Mucosa of descending colon (tissue), 3 donors: ENCODE measurements at regions not wholly inside any gene's neighbourhood (a gene's known extent, or its start where the extent isn't known, plus 50 kb on each side); places are given as distances from the start of the nearest gene placed in this dataset.

Source experiments
- ATAC-seq: fragments of 200-7000 bp; cut with Tn5 transposase; one replicate; pipeline ENCODE4 v1.9.1; 2020; ENCODE audit warnings: mild to moderate bottlenecking, moderate library complexity
- DNase-seq, 3 donors: peaks; one replicate each; pipeline ENCODE4 v3.0.0-alpha.2; 2020
- H3K36me3 ChIP-seq: fragments of 200-600 bp; one replicate; pipeline ENCODE4 v1.8.0; 2021; ENCODE audit warnings: low read depth, mild to moderate bottlenecking
- H3K4me1 ChIP-seq: fragments of 200-600 bp; one replicate; pipeline ENCODE4 v1.8.0; 2021; ENCODE audit warnings: low read depth, mild to moderate bottlenecking
- H3K4me3 ChIP-seq: fragments of 200-600 bp; one replicate; pipeline ENCODE4 v1.8.0; 2021; ENCODE audit warnings: mild to moderate bottlenecking
- H3K9me3 ChIP-seq: fragments of 200-600 bp; one replicate; pipeline ENCODE4 v1.8.0; 2021; ENCODE audit warnings: mild to moderate bottlenecking
- intact Hi-C, 2 donors: fragments of 100-400 bp; cut with DNase I in 1 of 2; cut with micrococcal nuclease in 1 of 2; formaldehyde crosslinking; loops; one replicate each; pipeline versions ENCODE4 v1.11.0 to v1.11.1; 2022; cut with DNase I, micrococcal nuclease
- TF ChIP-seq, protein P1 (sequence below): fragments of 200-600 bp; IDR thresholded peaks from one replicate; pipeline ENCODE4 v1.8.0; 2022; ENCODE audit warnings: antibody characterized with exemption, mild to moderate bottlenecking
- donor health status: DM: no; HTN: no; CAD: no; lungs with moderate emphysema.
- donor health status: DM: no; HTN: no; CAD: no.
- donor health status: DM: no; HTN: yes; CAD: no.

DNA sequence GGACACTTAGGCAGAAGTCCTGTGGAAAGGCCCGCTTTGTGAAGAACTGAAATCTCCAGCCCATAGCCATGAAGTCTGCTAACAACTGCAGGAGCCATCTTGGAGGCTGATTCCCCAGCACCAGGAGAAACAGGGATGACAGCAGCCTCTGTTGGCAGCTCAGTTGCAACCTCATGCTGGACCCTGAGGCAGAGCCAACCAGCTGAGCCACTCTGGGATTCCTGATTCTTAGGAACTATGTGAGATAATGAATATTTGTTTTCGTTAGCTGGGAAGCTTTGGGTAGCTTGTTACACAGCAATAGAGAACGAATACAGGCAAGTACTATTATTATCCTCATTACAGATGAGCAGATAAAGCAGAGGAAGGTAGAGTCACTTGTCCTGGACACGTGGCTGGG, 210.5 kb upstream of the ANKH start:
- ATAC-seq: no peak
- Histone ChIP-seq H3K4me1 (no peaks in the 10 kb centered on the region), H3K9me3 (no peaks in the 10 kb centered on the region), H3K4me3 (no peak overlapping the region), H3K36me3 (no peaks in the 10 kb centered on the region)
- intact Hi-C loops: no loop called here
- no peak for DNase-seq
- TF ChIP-seq, protein P1, sequence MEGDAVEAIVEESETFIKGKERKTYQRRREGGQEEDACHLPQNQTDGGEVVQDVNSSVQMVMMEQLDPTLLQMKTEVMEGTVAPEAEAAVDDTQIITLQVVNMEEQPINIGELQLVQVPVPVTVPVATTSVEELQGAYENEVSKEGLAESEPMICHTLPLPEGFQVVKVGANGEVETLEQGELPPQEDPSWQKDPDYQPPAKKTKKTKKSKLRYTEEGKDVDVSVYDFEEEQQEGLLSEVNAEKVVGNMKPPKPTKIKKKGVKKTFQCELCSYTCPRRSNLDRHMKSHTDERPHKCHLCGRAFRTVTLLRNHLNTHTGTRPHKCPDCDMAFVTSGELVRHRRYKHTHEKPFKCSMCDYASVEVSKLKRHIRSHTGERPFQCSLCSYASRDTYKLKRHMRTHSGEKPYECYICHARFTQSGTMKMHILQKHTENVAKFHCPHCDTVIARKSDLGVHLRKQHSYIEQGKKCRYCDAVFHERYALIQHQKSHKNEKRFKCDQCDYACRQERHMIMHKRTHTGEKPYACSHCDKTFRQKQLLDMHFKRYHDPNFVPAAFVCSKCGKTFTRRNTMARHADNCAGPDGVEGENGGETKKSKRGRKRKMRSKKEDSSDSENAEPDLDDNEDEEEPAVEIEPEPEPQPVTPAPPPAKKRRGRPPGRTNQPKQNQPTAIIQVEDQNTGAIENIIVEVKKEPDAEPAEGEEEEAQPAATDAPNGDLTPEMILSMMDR: no peak

DNA sequence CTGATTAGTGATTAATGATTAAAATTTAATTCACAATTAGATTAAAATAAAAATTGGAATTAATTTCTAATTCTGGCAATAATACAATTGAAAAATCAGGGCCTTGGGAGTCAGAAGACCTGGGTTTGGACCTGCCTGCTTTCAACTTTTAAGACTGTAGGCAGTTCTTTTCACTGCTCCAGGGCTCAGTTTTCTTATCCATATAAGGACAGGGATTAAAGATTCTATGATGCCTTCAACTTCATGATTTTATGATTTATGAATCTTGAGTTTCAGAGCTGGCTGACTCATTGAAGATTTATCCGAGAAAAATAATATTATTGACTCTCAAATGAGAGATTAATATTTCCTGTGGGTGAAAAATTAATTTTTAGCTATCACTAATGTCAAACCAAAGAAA, 208.6 kb upstream of the ANKH start:
- DNase-seq: no peak
- no peak for ATAC-seq
- TF ChIP-seq, protein P1: no peak
- Histone ChIP-seq H3K9me3 (no peaks in the 10 kb centered on the region), H3K36me3 (no peaks in the 10 kb centered on the region), H3K4me1 (no peaks in the 10 kb centered on the region), H3K4me3 (no peak overlapping the region)
- intact Hi-C loops: no loop called here

DNA sequence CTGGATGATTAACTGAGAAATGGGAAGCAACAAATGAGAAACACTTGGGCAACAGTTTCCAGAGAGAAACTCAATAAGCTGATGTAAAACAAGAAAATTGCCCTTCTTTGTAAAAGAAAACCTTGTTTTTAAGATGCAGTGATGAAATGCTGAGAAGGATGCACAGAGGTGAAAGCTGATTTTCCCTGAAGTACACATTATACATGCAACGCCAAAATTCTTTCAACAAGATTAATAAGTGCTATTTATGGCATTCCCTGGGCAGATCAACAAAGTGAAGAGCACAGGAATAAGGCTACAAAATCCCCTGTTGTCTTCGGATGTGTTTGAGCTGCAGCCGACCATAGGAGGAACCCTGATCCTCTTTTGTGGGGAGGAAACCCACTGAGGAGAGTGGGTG, 208.0 kb upstream of the ANKH start:
- TF ChIP-seq, protein P1: no peak
- intact Hi-C loops: no loop called here
- H3K4me3 ChIP-seq: no peak overlapping the region
- H3K4me1 ChIP-seq: no peaks in the 10 kb centered on the region
- no peak for ATAC-seq
- H3K9me3 ChIP-seq: no peaks in the 10 kb centered on the region
- no peak for DNase-seq
- H3K36me3 ChIP-seq: no peaks in the 10 kb centered on the region

DNA sequence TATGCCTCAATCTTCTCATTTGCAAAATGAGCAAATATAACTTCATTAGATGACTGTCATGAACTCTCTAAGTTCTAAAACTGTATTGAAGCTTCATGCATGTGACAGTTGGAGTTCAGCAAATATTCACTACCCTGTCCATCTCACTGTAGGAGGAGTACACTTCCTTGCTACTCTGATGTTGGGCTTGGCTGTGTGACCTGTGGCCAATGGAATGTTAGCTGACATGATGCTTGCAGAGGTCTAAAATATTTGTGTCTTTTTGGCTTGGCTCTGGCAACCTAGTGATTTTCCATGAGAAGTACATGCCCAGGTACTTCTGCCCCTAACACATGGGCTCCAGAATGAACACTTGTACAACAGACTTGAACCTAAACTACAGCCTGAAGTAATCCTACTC, 203.1 kb upstream of the ANKH start:
- H3K4me1 ChIP-seq: no peaks in the 10 kb centered on the region
- no peak for ATAC-seq
- TF ChIP-seq, protein P1: no peak
- H3K9me3 ChIP-seq: no peaks in the 10 kb centered on the region
- H3K36me3 ChIP-seq: no peaks in the 10 kb centered on the region
- H3K4me3 ChIP-seq: no peak overlapping the region
- intact Hi-C loops: no loop called here
- no peak for DNase-seq

DNA sequence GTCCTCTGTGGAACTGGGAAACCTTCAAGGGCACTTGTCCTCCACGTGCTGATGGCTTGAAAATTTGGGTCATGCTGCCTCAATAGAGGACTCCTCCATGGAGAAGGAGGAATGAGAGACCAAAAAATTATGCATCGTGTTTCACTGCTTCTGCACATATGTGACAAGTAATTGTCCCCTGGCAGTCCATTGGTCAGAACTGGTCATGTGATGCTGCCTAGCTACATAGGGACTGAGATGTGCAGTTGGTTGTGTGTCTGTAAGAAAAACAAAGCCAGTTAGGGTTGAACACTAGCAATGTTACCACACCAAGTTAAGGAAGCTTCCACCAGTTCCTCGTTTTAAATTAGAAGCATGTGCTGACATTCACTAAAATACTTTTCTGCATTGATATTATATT, 201.9 kb upstream of the ANKH start:
- TF ChIP-seq, protein P1: no peak
- Histone ChIP-seq H3K4me1 (no peaks in the 10 kb centered on the region), H3K9me3 (no peaks in the 10 kb centered on the region), H3K4me3 (no peak overlapping the region), H3K36me3 (no peaks in the 10 kb centered on the region)
- intact Hi-C loops: no loop called here
- ATAC-seq (no peak), DNase-seq (no peak)

DNA sequence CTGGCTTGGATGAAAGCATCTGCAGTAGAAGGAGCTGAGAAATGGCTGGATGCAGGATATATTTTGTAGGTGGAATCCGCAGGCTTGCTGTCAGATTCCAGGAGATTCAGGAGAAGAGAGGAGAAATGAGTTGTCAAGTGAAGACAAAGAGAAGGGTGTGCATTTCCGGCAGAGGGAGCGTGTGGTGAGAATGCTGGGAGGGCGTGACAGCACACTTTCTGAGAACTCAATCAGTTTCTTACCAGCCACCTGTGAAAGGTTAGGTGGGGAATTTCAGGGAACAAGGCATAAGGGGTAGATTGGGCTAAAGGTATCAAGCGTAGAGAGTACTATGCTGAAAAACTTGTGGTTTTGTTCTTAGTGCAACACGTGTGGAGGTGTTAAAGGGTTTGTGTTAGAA, 199.3 kb upstream of the ANKH start:
- H3K4me1 ChIP-seq: no peaks in the 10 kb centered on the region
- ATAC-seq: no peak
- no peak for DNase-seq
- H3K9me3 ChIP-seq: no peaks in the 10 kb centered on the region
- intact Hi-C loops: no loop called here
- TF ChIP-seq, protein P1: no peak
- no peak overlapping the region for H3K4me3 ChIP-seq
- no peaks in the 10 kb centered on the region for H3K36me3 ChIP-seq
